ENCODE measurements at regions not wholly inside any gene's neighbourhood (a gene's known extent, or its start where the extent isn't known, plus 50 kb on each side); places are given as distances from the start of the nearest gene placed in this dataset.
"Not testable (repeated sequence)": the region's sequence is repeated elsewhere in the genome, so short reads cannot be mapped to it uniquely, and the experiment has no call there.

DNA sequence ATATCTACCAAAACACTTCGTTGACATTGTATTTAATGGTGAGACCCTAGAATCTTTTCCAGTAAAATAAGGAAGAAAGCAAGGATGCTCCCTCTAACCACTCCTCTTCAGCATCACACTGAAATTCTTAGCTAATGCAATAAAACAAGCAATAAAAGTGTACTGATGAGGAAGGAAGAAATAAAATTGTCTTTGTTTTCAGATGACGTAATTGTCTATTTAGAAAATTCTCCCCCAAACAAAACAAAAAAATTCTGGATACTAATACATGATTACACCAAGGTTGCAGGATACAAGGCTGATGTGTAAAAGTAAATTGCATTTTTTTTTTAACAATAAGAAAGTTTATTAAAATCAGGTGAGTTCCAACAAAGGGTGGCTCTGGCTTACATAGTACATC is 205.0 kb upstream of the SSTR4 start:
- Histone ChIP-seq H3K4me3 (ENCODE audit: low read depth, low read length) (no peak overlapping the region), H3K36me3 (no peaks in the 10 kb centered on the region), H3K4me1 (no peaks in the 10 kb centered on the region), H3K27me3 (no peaks in the 10 kb centered on the region), H3K9me3 (no peaks in the 10 kb centered on the region; the same call in 1 of the 2 replicates)
- no peak for TF ChIP-seq CTCF (IDR thresholded peaks at IDR 0.05; ENCODE audit: low read depth, low read length)
- no peak for DNase-seq

DNA sequence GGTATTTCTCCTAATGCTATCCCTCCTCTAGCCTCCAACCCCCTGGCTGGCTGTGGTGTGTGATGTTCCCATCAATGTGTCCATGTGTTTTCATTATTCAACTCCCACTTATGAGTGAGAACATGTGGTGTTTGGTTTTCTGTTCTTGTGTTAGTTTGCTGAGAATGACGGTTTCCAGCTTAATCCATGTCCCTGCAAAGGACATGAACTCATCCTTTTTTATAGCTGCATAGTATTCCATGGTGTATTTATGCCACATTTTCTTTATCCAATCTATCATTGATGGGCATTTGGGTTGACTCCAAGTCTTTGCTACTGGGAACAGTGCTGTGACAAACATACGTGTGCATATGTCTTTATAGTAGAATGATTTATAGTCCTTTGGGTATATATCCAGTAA is 204.4 kb upstream of the SSTR4 start:
- not testable (repeated sequence) for H3K4me3 ChIP-seq (ENCODE audit: low read depth, low read length); H3K36me3 ChIP-seq; DNase-seq

DNA sequence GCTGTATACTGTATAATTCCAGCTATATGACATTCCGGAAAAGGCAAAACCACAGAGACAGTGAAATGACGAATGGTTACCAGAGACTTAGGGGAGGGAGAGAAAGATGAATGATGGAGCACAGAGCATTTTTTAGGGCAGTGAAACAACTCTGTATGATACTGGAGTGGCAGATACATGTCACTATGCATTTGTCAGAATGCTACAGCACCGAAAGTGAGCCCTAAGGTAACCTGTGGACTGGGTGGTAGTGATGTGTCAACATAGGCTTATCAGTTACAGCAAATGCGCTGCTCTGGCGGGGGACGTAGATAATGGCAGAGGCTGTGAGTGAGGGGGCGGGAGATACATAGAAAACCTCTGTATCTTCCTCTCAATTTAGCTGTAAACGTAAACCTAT is 201.3 kb upstream of the SSTR4 start:
- TF ChIP-seq CTCF (IDR thresholded peaks at IDR 0.05; ENCODE audit: low read depth, low read length), result no peak
- DNase-seq, result no peak
- no peaks in the 10 kb centered on the region; the same call in 1 of the 2 replicates for H3K9me3 ChIP-seq
- no peak overlapping the region for H3K4me3 ChIP-seq (ENCODE audit: low read depth, low read length)
- no peaks in the 10 kb centered on the region for H3K27me3 ChIP-seq
- no peaks in the 10 kb centered on the region for H3K4me1 ChIP-seq
- no peaks in the 10 kb centered on the region for H3K36me3 ChIP-seq

More for the DNA sequence above, 204.4 kb upstream of the SSTR4 start:
- not testable (repeated sequence) for H3K27me3 ChIP-seq, H3K4me1 ChIP-seq, H3K9me3 ChIP-seq

GRCh38 chr20:22834651-22835256 is 200.4 kb upstream of the SSTR4 start:
- Histone ChIP-seq H3K27me3 (no peaks in the 10 kb centered on the region), H3K4me1 (no peaks in the 10 kb centered on the region), H3K36me3 (no peaks in the 10 kb centered on the region), H3K4me3 (ENCODE audit: low read depth, low read length) (no peak overlapping the region), H3K9me3 (no peaks in the 10 kb centered on the region; the same call in 1 of the 2 replicates)
- no peak for DNase-seq
- no peak for TF ChIP-seq CTCF (IDR thresholded peaks at IDR 0.05; ENCODE audit: low read depth, low read length)

DNA sequence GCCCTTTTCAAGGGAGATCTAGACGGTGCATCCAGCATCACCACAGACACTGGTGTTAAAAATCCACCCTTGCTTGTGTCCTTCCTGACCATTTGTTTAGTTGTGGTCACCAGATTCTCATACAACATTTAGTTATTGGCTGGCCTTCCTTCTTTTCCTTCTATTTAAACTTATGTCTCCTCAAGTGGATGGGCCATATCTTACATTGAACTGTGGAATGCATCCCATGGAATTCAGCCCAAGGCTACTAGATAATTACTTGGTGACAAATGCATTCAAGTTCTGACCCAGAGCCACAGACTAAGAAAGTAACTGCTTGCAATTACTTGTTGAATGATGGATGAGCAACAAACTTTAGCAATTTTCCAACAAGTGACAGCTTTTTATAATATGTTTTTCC is 198.9 kb upstream of the SSTR4 start:
- Histone ChIP-seq H3K36me3 (no peaks in the 10 kb centered on the region), H3K4me1 (no peaks in the 10 kb centered on the region), H3K9me3 (no peaks in the 10 kb centered on the region; the same call in 1 of the 2 replicates), H3K27me3 (no peaks in the 10 kb centered on the region), H3K4me3 (ENCODE audit: low read depth, low read length) (no peak overlapping the region)
- no peak for TF ChIP-seq CTCF (IDR thresholded peaks at IDR 0.05; ENCODE audit: low read depth, low read length)
- no peak for DNase-seq

- H3K27me3 ChIP-seq, result no peaks in the 10 kb centered on the region
- no peaks in the 10 kb centered on the region; the same call in 1 of the 2 replicates for H3K9me3 ChIP-seq
- TF ChIP-seq CTCF (IDR thresholded peaks at IDR 0.05; ENCODE audit: low read depth, low read length), result no peak
- no peak overlapping the region for H3K4me3 ChIP-seq (ENCODE audit: low read depth, low read length)
- H3K36me3 ChIP-seq, result no peaks in the 10 kb centered on the region
- DNase-seq, result no peak
- no peaks in the 10 kb centered on the region for H3K4me1 ChIP-seq
These were observed 198.2 kb upstream of the SSTR4 start for GRCh38 chr20:22836877-22837276.
